Pancreas (tissue), 10 donors: ENCODE measurements at regions not wholly inside any gene's neighbourhood (a gene's known extent, or its start where the extent isn't known, plus 50 kb on each side); places are given as distances from the start of the nearest gene placed in this dataset.

Source experiments
- ATAC-seq, 4 donors: fragments of 200-7000 bp; cut with Tn5 transposase; one replicate each; pipeline versions ENCODE4 v1.8.0 to v1.9.1; 2020; ENCODE audit warnings: mild to moderate bottlenecking in 4 of 4, moderate library complexity in 4 of 4
- DNase-seq, 6 donors: peaks; one replicate each; pipeline ENCODE4 v3.0.0-alpha.2; 2020
- FAIRE-seq: peaks from 2 replicates; lab custom pipeline; 2012; peaks lifted over from hg19 to GRCh38; lab: Jason Lieb, UNC
- H3K27ac ChIP-seq, 4 donors: fragments of 200-600 bp; sonication (generic); 1 replicate in 3 of 4; 2 replicates in 1 of 4; pipeline versions ENCODE4 v1.5.0 to v1.8.0; 2020
- H3K27me3 ChIP-seq, 4 donors: fragments of 200-600 bp; one replicate each; pipeline ENCODE4 v1.8.0; 2021
- H3K36me3 ChIP-seq, 3 donors: fragments of 200-600 bp; sonication (generic) in 1 of 3; one replicate each; pipeline versions ENCODE4 v1.5.0 to v1.8.0; 2020 to 2021
- H3K4me1 ChIP-seq, 3 donors: fragments of 200-600 bp; one replicate each; pipeline ENCODE4 v1.8.0; 2021
- H3K4me3 ChIP-seq, 4 donors: fragments of 200-600 bp; sonication (generic) in 2 of 4; one replicate each; pipeline versions ENCODE4 v1.5.0 to v1.8.0; 2020 to 2021
- H3K9me3 ChIP-seq, 4 donors: fragments of 200-600 bp; one replicate each; pipeline ENCODE4 v1.8.0; 2021
- CTCF ChIP-seq, 4 donors: fragments of 200-600 bp; sonication (generic) in 3 of 4; IDR thresholded peaks; one replicate each; pipeline versions ENCODE4 v1.5.0 to v1.8.0; 2021; ENCODE audit warnings: antibody characterized with exemption in 4 of 4
- WGBS, 2 donors: extraction: QIAGEN DNeasy Blood & Tissue Kit; methylation state at CpG; one replicate each; pipeline ENCODE4 v1.1.7; 2013; 5-methylcytosine and 5-hydroxymethylcytosine counted together
- intact Hi-C, 3 donors: fragments of 100-400 bp; cut with DNase I; formaldehyde crosslinking; loops; one replicate each; pipeline versions ENCODE4 v1.11.1 to v1.14.2; 2022
- donor health status: healthy with polysubstance abuse.
- donor health status: DM: no; HTN: no; CAD: no; lungs with moderate emphysema.
- donor health status: DM: no; HTN: no; CAD: no.
- donor health status: control.
- donor health status: control.
- donor health status: Bipolar disorder and iron deficiency.
- donor health status: DM: yes; HTN: yes; CAD: no.
- donor health status: DM: no; HTN: no; CAD: no.
- donor health status: DM: no; HTN: no; CAD: no.
- donor health status: DM: yes; HTN: yes; CAD: no.

GRCh38 chr13:47553329-47553977 lies 447.6 kb downstream of the SUCLA2 start:
- WGBS, 2 donors = 63 to 76% methylated on average over 7 of the region's 7 CpGs
- ATAC-seq (no peak), FAIRE-seq (no peak), DNase-seq (no peak)
- Histone ChIP-seq H3K36me3 (no peaks in the 10 kb centered on the region), H3K27ac (no peak overlapping the region), H3K4me3 (no peak overlapping the region), H3K4me1 (no peaks in the 10 kb centered on the region), H3K27me3 (no peaks in the 10 kb centered on the region), H3K9me3 (no peaks in the 10 kb centered on the region)
- intact Hi-C loops = no loop called here
- no peak for TF ChIP-seq CTCF (IDR thresholded peaks at IDR 0.05)

GRCh38 chr13:47549219-47549752 lies 451.8 kb downstream of the SUCLA2 start:
- intact Hi-C loops = no loop called here
- no peak for FAIRE-seq

GRCh38 chr13:47548294-47548840 lies 452.7 kb downstream of the SUCLA2 start:
- no peak for FAIRE-seq

More at GRCh38 chr13:47549219-47549752, 451.8 kb downstream of the SUCLA2 start:
- no peak overlapping the region for H3K27ac ChIP-seq
- WGBS, 2 donors = 58 to 68% methylated on average over 3 of the region's 3 CpGs
- H3K9me3 ChIP-seq = no peaks in the 10 kb centered on the region
- no peak overlapping the region for H3K4me3 ChIP-seq
- TF ChIP-seq CTCF (IDR thresholded peaks at IDR 0.05) = no peak
- no peaks in the 10 kb centered on the region for H3K4me1 ChIP-seq
- ATAC-seq (no peak), DNase-seq (no peak)
- no peaks in the 10 kb centered on the region for H3K27me3 ChIP-seq
- H3K36me3 ChIP-seq = no peaks in the 10 kb centered on the region

GRCh38 chr13:47546391-47547225 lies 454.5 kb downstream of the SUCLA2 start:
- ATAC-seq (no peak), DNase-seq (no peak), FAIRE-seq (no peak)
- no peaks in the 10 kb centered on the region for H3K36me3 ChIP-seq
- TF ChIP-seq CTCF (IDR thresholded peaks at IDR 0.05) = no peak
- no peaks in the 10 kb centered on the region for H3K9me3 ChIP-seq
- H3K27me3 ChIP-seq = no peaks in the 10 kb centered on the region
- H3K4me3 ChIP-seq = no peak overlapping the region
- intact Hi-C loops = no loop called here
- H3K27ac ChIP-seq = no peak overlapping the region
- WGBS, 2 donors = 43 to 55% methylated on average over 7 of the region's 7 CpGs
- no peaks in the 10 kb centered on the region for H3K4me1 ChIP-seq

More at GRCh38 chr13:47548294-47548840, 452.7 kb downstream of the SUCLA2 start:
- no peak overlapping the region for H3K27ac ChIP-seq
- H3K4me3 ChIP-seq = no peak overlapping the region
- H3K36me3 ChIP-seq = no peaks in the 10 kb centered on the region
- DNase-seq (no peak), ATAC-seq (no peak)
- WGBS, 2 donors = 43 to 56% methylated on average over 4 of the region's 4 CpGs
- no peaks in the 10 kb centered on the region for H3K27me3 ChIP-seq
- no peaks in the 10 kb centered on the region for H3K4me1 ChIP-seq
- no peaks in the 10 kb centered on the region for H3K9me3 ChIP-seq
- intact Hi-C loops = no loop called here
- TF ChIP-seq CTCF (IDR thresholded peaks at IDR 0.05) = no peak
